Transverse colon (tissue), 4 donors: ENCODE measurements at regions not wholly inside any gene's neighbourhood (a gene's known extent, or its start where the extent isn't known, plus 50 kb on each side); places are given as distances from the start of the nearest gene placed in this dataset.

ENCODE experiments used
- DNase-seq: peaks from one replicate; pipeline ENCODE4 v3.0.0-alpha.2; 2019
- H3K27ac ChIP-seq, 4 donors: fragments of 200-600 bp; sonication (generic); 2 replicates each; pipeline ENCODE4 v1.5.1; 2016 to 2018; ENCODE audit warnings: inconsistent platforms in 4 of 4
- H3K27me3 ChIP-seq: fragments of 200-600 bp; sonication (generic); 2 replicates; pipeline ENCODE4 v1.5.1; 2017; ENCODE audit warnings: inconsistent platforms
- H3K36me3 ChIP-seq, 4 donors: fragments of 200-600 bp; sonication (generic); 2 replicates each; pipeline ENCODE4 v1.5.1; 2017 to 2019; ENCODE audit warnings: inconsistent platforms in 4 of 4
- H3K4me1 ChIP-seq, 4 donors: fragments of 200-600 bp; sonication (generic); 2 replicates each; pipeline ENCODE4 v1.5.1; 2017 to 2020; ENCODE audit warnings: inconsistent platforms in 4 of 4
- H3K4me3 ChIP-seq, 4 donors: fragments of 200-600 bp; sonication (generic); 1 replicate in 1 of 4; 2 replicates in 3 of 4; pipeline versions ENCODE4 v1.5.1 to v1.6.1; 2017 to 2019; ENCODE audit warnings: inconsistent platforms in 4 of 4
- H3K9me3 ChIP-seq, 2 donors: fragments of 200-600 bp; sonication (generic); 2 replicates each; pipeline ENCODE4 v1.5.1; 2017 to 2019; ENCODE audit warnings: inconsistent platforms in 2 of 2
- CTCF ChIP-seq, 5 experiments: fragments of 200-600 bp in 3 of 5; fragments of 450-650 bp in 2 of 5; sonication (generic) in 3 of 5; IDR thresholded peaks; 1 replicate in 2 of 5; 2 replicates in 3 of 5; pipeline ENCODE4 v1.5.1; 2016 to 2017; ENCODE audit warnings: antibody characterized with exemption in 5 of 5, inconsistent platforms in 3 of 5, mild to moderate bottlenecking in 2 of 5, moderate library complexity in 1 of 5
- EP300 ChIP-seq: sonication (generic); formaldehyde crosslinking; IDR thresholded peaks from one replicate; pipeline ENCODE4 v1.6.1; 2017; ENCODE audit warnings: antibody characterized with exemption, low read depth
- POLR2A ChIP-seq: fragments of 450-650 bp; IDR thresholded peaks from one replicate; pipeline ENCODE4 v1.6.1; 2016; ENCODE audit warnings: antibody characterized with exemption, mild to moderate bottlenecking, moderate library complexity
- POLR2AphosphoS5 ChIP-seq, 3 donors: sonication (generic); formaldehyde crosslinking; IDR thresholded peaks; one replicate each; pipeline ENCODE4 v1.6.1; 2016; ENCODE audit warnings: antibody characterized with exemption in 3 of 3
- WGBS, 2 donors: methylation state at CpG; one replicate each; pipeline ENCODE4 v1.1.5; 2018; ENCODE audit warnings: low coverage in 1 of 2; 5-methylcytosine and 5-hydroxymethylcytosine counted together
- in situ Hi-C, 4 donors: fragments of 200-750 bp; cut with MboI; loops; one replicate each; pipeline versions ENCODE4 v1.15.0 to v1.15.1; 2017; ENCODE audit warnings: low sequenced_read_pairs in 3 of 4, low pct_ligation_motif_present in 1 of 4, low pct_unique_long_range_greater_than_20kb in 1 of 4
- intact Hi-C: fragments of 100-400 bp; cut with DNase I; formaldehyde crosslinking; loops from one replicate; pipeline ENCODE4 v1.15.1; 2023; ENCODE audit warnings: low total_unique reads

GRCh38 chr10:124303662-124304418 lies 114.9 kb downstream of the OAT start:
- TF ChIP-seq POLR2A (no peak), EP300 (no peak), CTCF (IDR thresholded peaks at IDR 0.05) (no peak), POLR2AphosphoS5 (IDR thresholded peaks at IDR 0.05) (no peak)
- Histone ChIP-seq H3K36me3 (no peaks in the 10 kb centered on the region), H3K4me3 (no peak overlapping the region), H3K9me3 (no peaks in the 10 kb centered on the region), H3K4me1 (no peaks in the 10 kb centered on the region), H3K27me3 (no peaks in the 10 kb centered on the region), H3K27ac (no peak overlapping the region)
- 90% methylated on average over 6 of the region's 6 CpGs; no CpG with 5 or more reads in 1 of the 2 donors for WGBS, 2 donors
- in situ Hi-C loops (no loop called here), intact Hi-C loops (no loop called here)
- no peak for DNase-seq

GRCh38 chr10:124302951-124303505 lies 115.7 kb downstream of the OAT start:
- H3K4me3 ChIP-seq = no peak overlapping the region
- no peaks in the 10 kb centered on the region for H3K36me3 ChIP-seq
- in situ Hi-C loops = no loop called here
- H3K27ac ChIP-seq = no peak overlapping the region
- TF ChIP-seq POLR2AphosphoS5 (IDR thresholded peaks at IDR 0.05) (no peak), POLR2A (no peak), EP300 (no peak), CTCF (IDR thresholded peaks at IDR 0.05) (no peak)
- DNase-seq = no peak
- no peaks in the 10 kb centered on the region for H3K4me1 ChIP-seq
- no peaks in the 10 kb centered on the region for H3K9me3 ChIP-seq
- 67 to 70% methylated on average over 1 to 7 of the region's 8 CpGs for WGBS, 2 donors
- H3K27me3 ChIP-seq = no peaks in the 10 kb centered on the region
- intact Hi-C loops = no loop called here

- intact Hi-C loops = no loop called here
- TF ChIP-seq POLR2A = no peak
- no peak for TF ChIP-seq POLR2AphosphoS5 (IDR thresholded peaks at IDR 0.05)
- Histone ChIP-seq H3K27me3 (no peaks in the 10 kb centered on the region), H3K36me3 (no peaks in the 10 kb centered on the region), H3K27ac (no peak overlapping the region), H3K9me3 (no peaks in the 10 kb centered on the region), H3K4me3 (no peak overlapping the region), H3K4me1 (no peaks in the 10 kb centered on the region)
- DNase-seq = no peak
- in situ Hi-C loops = no loop called here
- 87% methylated on average over 9 of the region's 9 CpGs; no CpG with 5 or more reads in 1 of the 2 donors for WGBS, 2 donors
Observed at GRCh38 chr10:124301736-124302135, 117.0 kb downstream of the OAT start.

GRCh38 chr10:124300735-124301134 lies 118.0 kb downstream of the OAT start:
- TF ChIP-seq POLR2AphosphoS5 (IDR thresholded peaks at IDR 0.05) = no peak
- intact Hi-C loops = no loop called here
- 83 to 96% methylated on average over 3 to 5 of the region's 5 CpGs for WGBS, 2 donors

GRCh38 chr10:124300224-124300623 lies 118.5 kb downstream of the OAT start:
- TF ChIP-seq POLR2A (no peak), EP300 (no peak), POLR2AphosphoS5 (IDR thresholded peaks at IDR 0.05) (no peak), CTCF (IDR thresholded peaks at IDR 0.05) (no peak)
- 76% methylated on average over 6 of the region's 6 CpGs; no CpG with 5 or more reads in 1 of the 2 donors for WGBS, 2 donors
- intact Hi-C loops (no loop called here), in situ Hi-C loops (no loop called here)
- Histone ChIP-seq H3K4me3 (no peak overlapping the region), H3K27ac (no peak overlapping the region), H3K9me3 (no peaks in the 10 kb centered on the region), H3K27me3 (no peaks in the 10 kb centered on the region), H3K36me3 (no peaks in the 10 kb centered on the region), H3K4me1 (no peaks in the 10 kb centered on the region)
- no peak for DNase-seq

More at GRCh38 chr10:124300735-124301134, 118.0 kb downstream of the OAT start:
- H3K4me3 ChIP-seq = no peak overlapping the region
- H3K36me3 ChIP-seq = no peaks in the 10 kb centered on the region
- no peaks in the 10 kb centered on the region for H3K9me3 ChIP-seq
- no peak for DNase-seq
- H3K27me3 ChIP-seq = no peaks in the 10 kb centered on the region
- in situ Hi-C loops = no loop called here
- H3K4me1 ChIP-seq = no peaks in the 10 kb centered on the region
- no peak overlapping the region for H3K27ac ChIP-seq
